HL-60 (cell line): ENCODE measurements at regions not wholly inside any gene's neighbourhood (a gene's known extent, or its start where the extent isn't known, plus 50 kb on each side); places are given as distances from the start of the nearest gene placed in this dataset.

Experiments used
- DNase-seq, 2 experiments: peaks; one replicate each; pipeline ENCODE4 v3.0.0-alpha.2; 2010 to 2020; ENCODE audit warnings: low read depth in 1 of 2, low spot score in 1 of 2
- H3K27ac ChIP-seq: fragments of 250-450 bp; sonication (Bioruptor Pico); replicated peaks from 2 replicates; pipeline ENCODE4 v1.5.1; 2020; ENCODE audit warnings: mild to moderate bottlenecking, moderate library complexity
- H3K27me3 ChIP-seq: fragments of 250-450 bp; sonication (Bioruptor Pico); 2 replicates; pipeline ENCODE4 v1.5.1; 2021; ENCODE audit warnings: mild to moderate bottlenecking, moderate library complexity; ENCODE audit not compliant: insufficient read depth, poor library complexity, severe bottlenecking
- H3K4me3 ChIP-seq: replicated peaks from 2 replicates; pipeline ENCODE4 v1.5.1; 2011; ENCODE audit warnings: mild to moderate bottlenecking, control low read depth, low read length; ENCODE audit not compliant: insufficient read depth
- CTCF ChIP-seq: IDR thresholded peaks from one replicate; pipeline ENCODE4 v1.5.1; 2011; ENCODE audit warnings: low read length, control low read depth, inconsistent platforms; ENCODE audit not compliant: insufficient read depth
- GABPA ChIP-seq: IDR thresholded peaks from 2 replicates; pipeline ENCODE4 v1.6.1; 2012; ENCODE audit warnings: low read depth
- POLR2AphosphoS5 ChIP-seq: IDR thresholded peaks from 2 replicates; pipeline ENCODE4 v1.6.1; 2012; ENCODE audit warnings: low read depth
- REST ChIP-seq: IDR thresholded peaks from 2 replicates; pipeline ENCODE4 v1.6.1; 2012; ENCODE audit warnings: low read depth; ENCODE audit not compliant: insufficient replicate concordance
- SPI1 ChIP-seq: IDR thresholded peaks from 2 replicates; pipeline ENCODE4 v1.6.1; 2012; ENCODE audit warnings: low read depth, mild to moderate bottlenecking, borderline replicate concordance

- Histone ChIP-seq H3K27ac (no peak overlapping the region), H3K4me3 (no peak overlapping the region), H3K27me3 (no peaks in the 10 kb centered on the region)
- no peak for TF ChIP-seq REST
- no peak for TF ChIP-seq CTCF
- TF ChIP-seq SPI1 = no peak
- no peak for DNase-seq
These were observed 175.6 kb downstream of the RNF144B start for GRCh38 chr6:18562726-18563125.

- TF ChIP-seq GABPA (no peak), SPI1 (no peak), REST (no peak), POLR2AphosphoS5 (no peak)
- H3K27me3 ChIP-seq = no peaks in the 10 kb centered on the region
- H3K27ac ChIP-seq = no peak overlapping the region
- H3K4me3 ChIP-seq = no peak overlapping the region
- no peak for DNase-seq
These were observed 177.6 kb downstream of the RNF144B start for GRCh38 chr6:18564775-18565174.

- DNase-seq = no peak
- Histone ChIP-seq H3K27ac (no peak overlapping the region), H3K4me3 (no peak overlapping the region), H3K27me3 (no peaks in the 10 kb centered on the region)
- TF ChIP-seq CTCF = no peak
- no peak for TF ChIP-seq REST
- TF ChIP-seq POLR2AphosphoS5 = no peak
- no peak for TF ChIP-seq SPI1
- TF ChIP-seq GABPA = no peak
These were observed 178.1 kb downstream of the RNF144B start for GRCh38 chr6:18565231-18565630.

- Histone ChIP-seq H3K4me3 (no peak overlapping the region), H3K27me3 (no peaks in the 10 kb centered on the region), H3K27ac (no peak overlapping the region)
- TF ChIP-seq GABPA (no peak), POLR2AphosphoS5 (no peak), CTCF (no peak), SPI1 (no peak), REST (no peak)
- no peak for DNase-seq
These were observed 180.2 kb downstream of the RNF144B start for GRCh38 chr6:18567380-18567779.
